ENCODE measurements at regions not wholly inside any gene's neighbourhood (a gene's known extent, or its start where the extent isn't known, plus 50 kb on each side); places are given as distances from the start of the nearest gene placed in this dataset.

- Histone ChIP-seq H3K4me2 (ENCODE audit: insufficient read depth in 1 of 2, low read depth in 2 of 2, low read length in 2 of 2) (no peak overlapping the region), H4K20me1 (replicated peaks in 1 of 2; ENCODE audit: control insufficient read depth in 1 of 2, insufficient read depth in 2 of 2, low read length in 2 of 2) (no peaks in the 10 kb centered on the region), H2BK15ac (ENCODE audit: low read length) (no peak overlapping the region), H3K23ac (ENCODE audit: insufficient read length) (no peak overlapping the region), H2AFZ (ENCODE audit: low read length) (no peak overlapping the region), H3K79me2 (ENCODE audit: control insufficient read depth in 1 of 2, insufficient read depth in 2 of 2, low read length in 2 of 2) (no peaks in the 10 kb centered on the region), H3K4ac (replicated peaks; ENCODE audit: insufficient read length, low read depth, low read length) (no peak overlapping the region), H2AK5ac (ENCODE audit: low read depth, low read length) (no peak overlapping the region), H3K56ac (replicated peaks; ENCODE audit: insufficient read length, low read depth, low read length) (no peak overlapping the region), H3K27ac (ENCODE audit: low read depth, low read length) (no peak overlapping the region), H4K5ac (ENCODE audit: insufficient read length, low read depth, low read length) (no peak overlapping the region), H3K23me2 (ENCODE audit: low read depth, low read length) (no peaks in the 10 kb centered on the region; the same call in 1 of the 2 replicates), H3K14ac (ENCODE audit: insufficient read length) (no peak overlapping the region), H3K4me1 (replicated peaks in 1 of 4; ENCODE audit: control insufficient read depth in 3 of 4, insufficient read depth in 4 of 4, low read length in 3 of 4) (no peaks in the 10 kb centered on the region), H4K91ac (replicated peaks; ENCODE audit: insufficient read length, low read length) (no peak overlapping the region), H2BK120ac (replicated peaks; ENCODE audit: low read depth, low read length) (no peak overlapping the region), H2BK20ac (ENCODE audit: low read length) (no peak overlapping the region), H3K9ac (replicated peaks in 1 of 4; ENCODE audit: extremely low read depth in 1 of 4, low read depth in 3 of 4, low read length in 3 of 4) (no peak overlapping the region), H2BK5ac (ENCODE audit: low read depth, low read length) (no peak overlapping the region), H3K9me3 (ENCODE audit: insufficient read depth in 2 of 2, low read depth in 1 of 2, low read length in 1 of 2) (no peaks in the 10 kb centered on the region), H2BK12ac (ENCODE audit: low read depth, low read length) (no peak overlapping the region), H3K18ac (ENCODE audit: extremely low read depth, low read length) (no peak overlapping the region), H3K79me1 (ENCODE audit: low read depth, low read length) (no peaks in the 10 kb centered on the region), H3K36me3 (ENCODE audit: control insufficient read depth in 2 of 4, insufficient read depth in 4 of 4, low read length in 3 of 4) (no peaks in the 10 kb centered on the region), H3K27me3 (replicated peaks in 1 of 4; ENCODE audit: control insufficient read depth in 3 of 4, extremely low read depth in 1 of 4, insufficient read depth in 3 of 4, low read length in 3 of 4) (no peaks in the 10 kb centered on the region), H3K4me3 (ENCODE audit: extremely low read depth in 1 of 4, insufficient read depth in 2 of 4, low read depth in 3 of 4, low read length in 4 of 4) (no peak overlapping the region), H4K8ac (ENCODE audit: extremely low read depth, insufficient read depth, low read length) (no peak overlapping the region)
- WGBS, 2 experiments (ENCODE audit: extremely low coverage in 1 of 2, insufficient coverage in 1 of 2, insufficient read length in 1 of 2, insufficient replicate concordance in 2 of 2, low coverage in 1 of 2, low lambda C conversion rate in 2 of 2, missing lambda C conversion rate in 1 of 2): 14% methylated on average over 1 of the region's 1 CpG; no CpG with 5 or more reads in 1 of the 2 experiments
- DNase-seq (ENCODE audit: low read depth in 1 of 2, low spot score in 2 of 2): no peak
- ChIA-PET CTCF (ENCODE audit: partially characterized antibody) (interaction anchor here (0.7 to 3.6 kb wide), 12 partner anchors 9 to 358 kb away, joined by 3 to 17 read pairs (median 4); no protein-coding TSS in a partner anchor), POLR2A (ENCODE audit: partially characterized antibody) (no interaction called here)
- peak; percentile 52 for FAIRE-seq
- TF ChIP-seq PHF8 (conservative IDR thresholded peaks at IDR 0.05; ENCODE audit: low read depth, low read length) (no peak), BCL11A (IDR thresholded peaks at IDR 0.05; ENCODE audit: low read depth in 2 of 2, low read length in 2 of 2) (no peak), USF2 (IDR thresholded peaks at IDR 0.05; ENCODE audit: low read length) (no peak), POLR2AphosphoS5 (IDR thresholded peaks at IDR 0.05; ENCODE audit: low read depth, low read length) (no peak), CEBPB (IDR thresholded peaks at IDR 0.05; ENCODE audit: low read depth, low read length) (no peak), BRCA1 (IDR thresholded peaks at IDR 0.05; ENCODE audit: low read depth, low read length) (no peak), RAD21 (IDR thresholded peaks at IDR 0.05 in 1 of 2, conservative IDR thresholded peaks at IDR 0.05 in 1 of 2; ENCODE audit: low read depth in 2 of 2, low read length in 2 of 2) (peak; percentile 95), KDM1A (IDR thresholded peaks at IDR 0.05; ENCODE audit: borderline replicate concordance, low read length) (no peak), KDM5A (IDR thresholded peaks at IDR 0.05; ENCODE audit: low read length) (no peak), ATF2 (IDR thresholded peaks at IDR 0.05; ENCODE audit: low read length) (no peak)
Measured at GRCh38 chr6:97394160-97394748, 111.2 kb upstream of the MMS22L start.
